ENCODE measurements at regions not wholly inside any gene's neighbourhood (a gene's known extent, or its start where the extent isn't known, plus 50 kb on each side); places are given as distances from the start of the nearest gene placed in this dataset.
A peak's percentile ranks its signal among the peaks of the same experiment; 100 is the strongest.
"Not testable (repeated sequence)": the region's sequence is repeated elsewhere in the genome, so short reads cannot be mapped to it uniquely, and the experiment has no call there.

DNA sequence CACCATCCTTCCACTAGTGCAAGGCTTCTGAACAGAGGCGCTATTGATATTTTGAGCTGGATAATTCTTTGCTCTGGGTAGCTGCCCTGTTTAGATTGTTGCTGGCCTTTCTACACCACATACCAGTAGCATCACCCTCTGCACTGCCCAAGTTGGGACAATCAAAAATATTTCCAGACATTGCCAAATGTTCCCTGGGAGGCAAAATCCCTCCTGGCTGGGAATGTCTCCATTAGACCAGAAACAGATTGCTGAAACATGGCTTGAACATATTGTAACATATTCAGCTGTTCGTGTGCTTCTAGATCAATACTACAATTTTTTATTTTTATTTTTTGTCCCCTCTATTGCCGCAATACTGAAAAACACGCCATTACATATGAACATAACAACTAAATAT lies 174.6 kb downstream of the ABCA8 start:
- DNase-seq, result no peak

DNA sequence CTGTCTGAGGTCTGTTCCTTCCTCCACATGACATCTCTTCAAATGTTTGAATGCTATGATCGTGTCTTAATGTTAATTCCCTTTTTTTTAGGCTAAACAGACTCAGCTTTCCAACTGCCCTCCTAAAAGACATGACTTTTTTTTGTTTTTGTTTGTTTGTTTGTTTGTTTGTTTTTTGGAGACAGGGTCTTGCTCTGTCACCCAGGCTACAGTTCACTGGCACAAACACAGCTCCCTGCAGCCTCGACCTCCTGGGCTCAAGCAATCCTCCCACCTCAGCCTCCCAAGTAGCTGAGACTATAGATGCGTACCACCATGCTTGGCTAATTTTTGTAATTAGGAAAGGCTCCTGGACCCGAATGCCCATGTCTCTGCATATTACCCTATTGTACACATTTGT lies 176.5 kb downstream of the ABCA8 start:
- DNase-seq, result no peak

DNA sequence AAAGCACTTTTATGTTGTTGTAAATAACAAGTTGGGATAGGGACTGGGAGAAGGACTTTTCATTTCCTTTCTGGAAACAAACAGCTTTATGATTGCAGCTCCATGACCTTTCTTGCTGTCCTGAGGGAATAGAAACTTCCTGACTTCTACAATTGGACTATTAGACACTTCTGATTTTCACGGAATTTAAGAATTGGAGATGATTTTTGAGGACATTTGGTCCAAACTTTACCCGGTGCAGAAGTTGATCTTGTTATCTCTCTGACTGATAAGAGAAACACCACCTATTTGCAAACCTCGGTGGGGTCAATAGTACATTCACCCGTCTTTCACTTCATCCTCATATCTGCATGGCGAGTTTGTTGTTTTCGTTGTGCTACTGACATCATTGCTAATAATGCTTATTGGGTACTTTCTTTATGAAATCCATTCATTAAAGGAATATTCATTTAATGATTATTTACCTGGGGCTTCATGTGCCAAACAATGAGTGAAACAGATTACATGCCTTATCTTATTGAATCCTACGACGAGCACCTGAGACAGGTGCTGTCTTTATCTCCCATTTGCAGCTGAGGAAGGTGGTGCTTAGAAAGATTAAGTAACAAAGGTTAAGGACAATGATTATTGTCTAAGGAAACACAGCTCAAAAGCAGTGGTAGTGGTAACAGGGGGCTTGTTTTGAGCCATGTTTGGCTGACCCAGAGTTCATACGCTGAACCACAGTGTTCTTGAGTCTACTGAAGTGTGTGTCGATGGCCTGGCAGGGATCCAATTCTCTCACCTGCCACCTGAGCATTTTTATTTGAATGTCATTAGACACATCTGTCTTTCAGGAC lies 176.9 kb upstream of the FAM20A start:
- peak; percentile 52 for DNase-seq

DNA sequence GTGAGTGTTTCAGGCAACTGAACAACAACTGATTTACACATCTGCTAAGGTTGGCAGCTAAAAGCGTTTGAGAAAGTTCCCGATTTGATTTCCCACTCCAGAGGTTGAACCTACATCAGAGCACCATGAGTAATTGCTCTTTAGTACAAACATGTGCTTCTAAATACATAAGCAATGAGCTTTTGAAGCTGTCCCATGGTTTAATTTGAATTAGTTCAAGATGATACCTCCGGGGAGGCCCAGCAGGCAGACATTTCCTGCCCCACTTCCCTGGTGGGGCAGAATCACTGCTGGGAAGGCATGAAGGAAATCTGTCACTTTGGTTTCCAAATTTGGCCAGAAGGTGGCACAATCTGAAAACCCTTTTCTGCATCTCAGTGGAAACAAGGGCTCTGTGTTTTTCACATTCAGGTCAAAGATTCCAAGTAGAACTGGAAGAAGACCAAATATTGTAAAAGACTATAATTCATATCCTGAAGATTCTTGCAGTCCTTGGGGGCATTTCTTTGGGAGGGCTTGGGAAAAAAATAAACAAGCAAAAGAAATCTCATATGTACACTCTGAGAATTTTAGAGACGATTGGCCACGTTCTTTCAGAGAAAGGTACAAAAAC lies 176.2 kb upstream of the FAM20A start:
- no peak for DNase-seq

DNA sequence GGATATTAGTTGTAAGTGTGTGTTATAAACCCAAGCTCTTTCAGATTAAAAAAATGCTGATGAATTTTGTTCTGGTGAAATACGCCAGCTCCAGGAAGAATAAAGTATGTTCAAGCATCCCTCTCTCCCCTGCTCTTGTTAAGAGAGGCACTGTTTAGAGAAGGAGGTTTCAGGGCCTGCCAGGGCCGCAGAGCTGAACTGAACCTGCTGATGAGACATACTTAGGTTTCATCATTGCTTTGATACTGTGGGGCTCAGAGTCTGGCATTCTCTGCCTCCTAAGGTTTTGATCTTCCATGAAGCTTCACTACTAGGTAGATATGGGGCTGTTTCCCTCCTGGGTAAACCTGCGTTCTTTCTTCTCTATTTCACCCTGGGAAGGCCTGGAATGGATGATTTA lies 175.3 kb upstream of the FAM20A start:
- no peak for DNase-seq

DNA sequence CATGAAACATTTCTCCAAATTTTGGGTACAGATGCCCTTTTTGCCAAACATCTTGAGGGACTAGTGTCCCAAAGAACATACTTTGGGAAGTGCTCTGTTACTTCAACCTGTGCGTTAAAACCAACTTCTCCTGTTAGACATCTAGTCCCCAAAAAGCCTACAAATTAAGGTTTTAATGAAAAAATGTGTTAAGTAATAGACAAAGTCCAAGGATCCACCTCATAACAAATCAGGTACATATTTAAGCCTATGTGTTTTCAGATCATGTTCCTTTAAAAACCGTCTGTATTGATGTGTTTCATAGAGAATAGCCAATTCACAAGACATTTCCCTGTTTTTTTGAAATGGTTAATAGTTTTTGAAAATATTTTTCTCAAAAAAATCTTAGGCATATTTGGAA lies 174.8 kb upstream of the FAM20A start:
- no peak for DNase-seq

DNA sequence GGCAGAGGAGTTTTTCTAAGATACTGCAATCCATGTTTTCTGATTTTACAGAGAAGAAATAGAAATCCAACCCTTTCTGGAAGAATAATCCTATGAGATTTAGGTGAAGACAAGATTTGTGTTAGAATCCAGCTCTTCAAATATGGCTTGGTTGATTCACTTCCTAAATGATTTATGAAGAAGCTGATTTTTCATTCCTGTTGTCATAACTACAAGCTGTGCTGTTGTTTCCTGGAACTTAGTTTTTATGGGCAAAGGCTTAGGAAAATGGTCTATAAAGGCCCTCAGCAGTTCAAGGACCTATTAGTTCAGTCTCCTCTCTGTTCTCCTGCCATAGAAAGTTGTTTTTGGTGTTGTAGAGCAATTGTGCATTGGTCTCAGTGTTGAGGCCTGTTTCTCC lies 174.2 kb upstream of the FAM20A start:
- DNase-seq, result no peak

DNA sequence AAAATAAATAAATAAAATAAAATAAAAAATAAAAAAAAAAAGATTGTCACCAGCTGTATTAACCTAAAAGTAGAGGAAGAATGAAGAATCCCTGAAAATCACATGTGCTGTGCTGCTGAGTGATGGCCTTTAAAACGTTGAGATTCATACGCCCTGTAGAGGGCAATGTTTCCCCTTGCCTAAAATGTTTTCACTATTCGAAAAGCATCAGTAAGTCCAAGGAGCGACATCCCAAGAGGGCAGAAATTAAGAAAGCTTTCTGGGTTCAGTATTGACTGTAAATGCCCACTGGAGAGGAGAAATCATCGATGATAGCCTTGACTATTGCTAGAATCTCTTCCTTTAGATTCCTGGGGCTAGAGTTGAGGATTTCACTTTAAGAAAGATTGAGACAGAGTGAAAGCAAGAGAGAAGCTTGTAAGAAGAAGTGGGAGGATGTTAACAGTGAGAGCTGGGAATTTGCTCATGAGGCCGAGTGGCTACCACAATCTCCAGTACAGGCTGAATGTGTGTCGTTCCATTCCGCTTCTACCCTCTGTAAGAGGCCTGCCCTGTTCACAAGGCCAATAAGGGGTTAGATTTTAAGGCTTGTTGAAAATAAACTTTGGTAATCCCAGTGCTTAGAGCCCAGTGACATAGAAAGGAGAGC lies 170.8 kb upstream of the FAM20A start:
- peak; percentile 8 for DNase-seq

DNA sequence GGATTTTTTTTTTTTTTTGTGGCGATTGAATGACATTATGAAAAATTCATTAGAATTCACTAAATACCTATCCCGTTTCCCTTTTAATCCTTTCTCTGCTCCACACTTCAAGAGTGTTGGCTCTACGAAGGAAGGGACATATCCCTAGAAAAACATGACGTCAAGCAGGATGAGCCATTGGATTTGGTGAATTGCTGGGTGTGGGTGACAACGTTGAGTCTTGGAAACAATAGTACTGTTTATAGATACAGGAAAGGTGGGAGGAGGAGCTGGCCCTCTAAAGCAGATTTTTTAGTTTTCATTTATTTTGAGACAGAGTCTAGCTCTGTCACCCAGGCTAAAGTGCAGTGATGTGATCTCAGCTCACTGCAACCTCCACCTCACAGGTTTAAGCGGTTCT lies 167.6 kb upstream of the FAM20A start:
- DNase-seq, result no peak

DNA sequence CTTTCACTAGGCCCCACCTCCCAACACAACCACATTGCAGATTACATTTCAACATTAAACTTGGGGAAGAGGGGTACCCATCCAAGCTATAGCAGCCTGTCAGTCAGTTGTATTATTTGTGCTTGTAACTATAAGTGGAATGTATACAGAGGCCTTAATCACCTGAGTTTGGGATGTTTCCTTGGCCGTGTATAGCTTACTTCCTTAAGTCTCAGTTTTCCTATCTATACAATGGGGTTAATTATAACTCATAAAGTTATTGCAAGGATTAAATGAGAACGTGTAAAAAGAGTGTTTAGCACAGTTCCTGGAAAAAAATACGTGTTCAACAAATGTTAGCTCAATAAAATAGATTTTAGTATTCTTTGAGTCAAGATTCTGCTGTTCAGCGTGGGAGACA lies 165.5 kb upstream of the FAM20A start:
- DNase-seq, result no peak

DNA sequence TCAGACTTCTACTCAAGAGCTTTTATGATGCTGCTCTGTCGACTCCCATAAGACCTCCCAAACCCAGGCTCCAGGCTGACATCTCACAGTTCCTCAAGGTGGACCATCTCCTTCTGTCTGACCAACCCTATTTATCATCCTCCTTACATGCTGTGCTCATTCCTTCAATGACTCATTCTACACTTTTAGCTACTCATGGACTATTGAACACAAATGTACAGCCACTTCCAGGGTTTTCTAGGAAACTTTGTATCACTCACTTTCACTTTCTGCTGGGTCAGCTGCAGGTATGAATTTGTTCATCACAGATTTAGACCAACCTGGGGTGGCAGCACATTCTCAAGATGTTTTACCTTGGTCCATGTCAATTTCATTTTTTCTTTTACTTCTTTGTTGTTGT lies 162.4 kb upstream of the FAM20A start:
- DNase-seq, result no peak

DNA sequence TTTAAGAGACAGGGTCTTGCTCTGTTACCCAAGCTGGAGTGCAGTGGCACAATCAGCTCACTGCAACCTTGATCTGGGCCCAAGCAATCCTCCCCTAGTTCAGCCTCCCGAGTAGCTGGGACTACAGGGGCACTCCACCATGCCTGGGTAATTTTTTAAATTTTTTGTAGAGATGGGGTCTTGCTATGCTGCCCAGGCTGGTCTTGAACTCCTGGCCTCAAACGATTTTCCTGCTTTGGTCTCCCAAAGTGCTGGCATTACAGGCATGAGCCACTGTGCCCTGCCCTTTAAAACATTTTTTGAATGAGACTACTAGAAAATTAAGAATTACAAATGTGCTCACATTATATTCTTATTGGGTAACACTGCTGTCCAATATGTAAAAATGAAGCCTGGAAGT lies 161.7 kb upstream of the FAM20A start:
- DNase-seq, result no peak

DNA sequence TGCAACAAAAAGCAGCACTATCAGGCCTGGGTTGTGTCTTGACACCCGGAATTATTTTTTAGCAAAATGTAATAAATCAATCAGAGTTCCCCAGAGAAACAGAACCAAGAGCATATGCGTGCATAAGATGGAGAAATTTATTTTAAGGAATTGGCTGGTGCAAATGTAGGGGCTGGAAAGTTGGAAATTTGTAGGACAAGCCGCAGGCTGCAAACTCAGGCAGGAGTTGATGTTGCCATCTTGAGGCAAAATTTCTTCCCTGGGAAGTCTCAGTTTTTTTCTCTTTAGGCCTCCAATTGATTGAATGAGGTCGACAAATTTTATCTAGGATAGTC lies 158.9 kb upstream of the FAM20A start:
- no peak for DNase-seq

DNA sequence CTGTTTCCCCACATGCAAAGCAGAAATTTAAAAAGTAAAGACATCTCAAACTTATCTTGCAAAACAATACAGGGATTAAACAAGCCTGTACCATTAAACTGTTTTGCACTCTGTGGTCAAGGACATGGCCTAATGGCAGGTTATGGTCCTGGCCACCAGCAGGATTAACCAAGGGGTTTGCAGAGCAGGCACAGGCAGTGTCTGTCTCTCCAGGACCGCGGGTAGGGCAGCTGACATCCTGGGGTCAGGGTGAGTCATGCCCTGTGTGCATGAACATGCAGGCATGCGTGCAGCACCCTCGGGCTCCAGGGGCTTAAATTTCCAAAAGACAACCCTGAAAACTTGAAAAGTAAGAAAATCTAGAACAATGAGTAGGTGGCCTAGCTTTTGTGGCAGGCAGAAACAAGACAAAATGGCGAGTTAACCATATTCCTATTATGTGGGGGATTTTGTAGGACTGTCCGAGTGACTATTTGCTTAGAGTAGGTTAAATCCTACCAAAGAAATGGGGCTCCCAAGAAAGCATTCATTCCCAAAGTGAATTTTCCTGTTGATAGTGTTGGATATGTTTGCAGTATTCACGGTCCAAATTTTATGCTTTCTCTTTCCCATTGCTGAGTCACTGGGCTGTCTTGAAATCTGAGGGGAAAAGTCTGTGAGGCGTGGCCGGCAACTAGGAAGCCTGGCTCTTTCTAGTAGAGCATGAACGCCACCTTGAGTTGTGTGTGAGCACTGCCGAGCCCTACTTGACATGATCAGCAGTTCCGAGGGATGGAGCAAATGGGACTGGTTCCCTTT lies 158.4 kb upstream of the FAM20A start:
- DNase-seq, result peak; percentile 41

DNA sequence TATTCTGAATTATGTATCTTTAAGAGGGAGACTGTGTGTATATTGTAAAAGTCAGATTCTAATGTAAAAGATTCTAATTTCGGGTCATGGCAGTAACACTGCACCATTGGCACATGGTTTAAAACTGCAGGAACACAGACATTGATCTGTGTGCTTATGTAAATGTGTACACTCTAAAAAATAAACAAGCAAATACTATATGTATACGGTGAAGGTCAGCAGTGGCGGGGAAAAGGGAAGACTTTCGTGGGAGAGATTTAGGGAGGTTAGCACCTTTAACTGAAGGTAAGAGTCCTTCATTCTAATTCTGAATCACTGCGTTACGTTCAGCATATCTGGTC lies 157.8 kb upstream of the FAM20A start:
- DNase-seq, result no peak

DNA sequence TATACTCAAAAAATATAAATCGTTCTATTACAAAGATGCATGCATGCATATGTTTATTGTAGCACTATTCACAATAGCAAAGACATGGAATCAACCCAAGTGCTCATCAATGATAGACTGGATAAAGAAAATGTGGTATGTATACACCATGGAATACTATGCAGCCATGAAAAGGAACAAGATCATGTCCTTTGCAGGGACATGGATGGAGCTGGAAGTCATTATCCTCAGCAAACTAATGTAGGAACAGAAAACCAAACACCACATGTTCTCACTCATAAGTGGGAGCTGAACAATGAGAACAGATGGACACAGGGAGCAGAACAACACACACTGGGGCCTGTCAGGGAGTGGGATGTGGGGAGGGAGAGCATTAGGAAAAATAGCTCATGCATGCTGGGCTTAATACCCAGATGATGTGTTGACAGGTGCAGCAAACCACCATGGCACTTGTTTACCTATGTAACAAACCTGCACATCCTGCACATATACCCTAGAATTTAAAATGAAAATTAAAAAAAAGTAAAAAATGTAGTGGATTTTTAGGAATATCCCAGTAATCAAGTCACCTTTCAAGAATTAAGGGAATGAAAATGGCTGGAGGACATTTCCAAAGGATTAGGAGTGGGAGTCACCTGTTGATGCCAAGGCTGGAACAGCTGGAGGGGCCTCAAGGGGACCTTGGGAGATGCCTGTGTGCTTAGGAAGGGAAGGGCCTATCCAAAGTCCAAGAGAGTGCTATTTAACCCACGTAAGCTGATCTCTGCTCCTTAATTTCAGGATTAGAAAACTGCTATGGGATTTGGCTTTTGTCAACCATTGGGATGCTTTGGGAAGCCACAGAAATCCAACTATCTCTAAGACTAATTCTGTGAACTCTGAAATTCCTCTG lies 156.9 kb upstream of the FAM20A start:
- DNase-seq, result not testable (repeated sequence)

DNA sequence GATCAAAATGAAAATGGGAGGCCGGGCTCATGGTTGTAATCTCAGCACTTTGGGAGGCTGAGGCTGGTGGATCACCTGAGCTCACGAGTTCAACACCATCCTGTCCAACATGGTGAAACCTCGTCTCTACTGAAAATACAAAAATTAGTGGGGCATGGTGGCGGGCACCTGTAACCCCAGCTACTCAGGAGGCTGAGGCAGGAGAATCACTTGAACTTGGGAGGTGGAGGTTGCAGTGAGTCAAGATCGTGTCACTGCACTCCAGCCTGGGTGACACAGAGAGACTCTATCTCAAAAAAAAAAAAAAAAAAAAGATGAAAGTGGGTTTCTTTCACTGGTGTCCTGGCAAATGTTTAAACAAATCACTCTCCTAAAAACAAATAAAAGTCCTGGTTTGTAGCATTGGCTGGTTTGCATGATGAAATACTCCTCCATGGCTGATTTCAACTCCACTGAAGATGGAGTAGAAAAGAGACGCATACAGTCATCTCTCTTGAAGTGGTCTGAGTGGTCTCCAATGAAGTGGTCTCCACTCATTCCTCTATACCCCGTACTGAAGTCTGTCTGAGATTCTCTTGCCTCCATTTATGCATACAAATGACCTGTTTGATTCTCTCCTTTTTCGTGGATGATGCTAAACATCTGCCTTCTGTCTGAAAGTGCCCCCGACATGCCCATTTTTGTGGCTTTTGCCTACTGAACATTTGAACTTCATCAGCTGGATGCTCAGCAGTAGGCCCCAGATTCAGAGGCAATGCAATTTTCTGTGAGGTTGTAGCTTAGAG lies 153.0 kb upstream of the FAM20A start:
- no peak for DNase-seq

DNA sequence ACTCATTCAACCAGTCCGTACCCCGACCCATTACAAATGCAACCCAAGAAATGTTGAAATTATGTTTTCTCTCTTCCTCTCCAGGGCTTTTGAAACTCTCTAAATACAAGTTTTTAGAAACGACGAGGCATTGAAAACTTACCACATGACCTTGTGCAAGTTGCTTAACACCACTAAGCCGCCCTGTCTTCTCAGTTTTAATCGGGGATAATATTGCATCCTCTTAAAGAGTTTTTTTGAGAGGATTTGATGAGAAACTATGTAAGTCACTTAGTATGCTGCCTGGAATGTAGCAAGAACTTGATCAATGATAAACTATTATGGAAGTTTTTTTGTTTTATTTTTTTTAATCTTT lies 149.0 kb upstream of the FAM20A start:
- no peak for DNase-seq

DNA sequence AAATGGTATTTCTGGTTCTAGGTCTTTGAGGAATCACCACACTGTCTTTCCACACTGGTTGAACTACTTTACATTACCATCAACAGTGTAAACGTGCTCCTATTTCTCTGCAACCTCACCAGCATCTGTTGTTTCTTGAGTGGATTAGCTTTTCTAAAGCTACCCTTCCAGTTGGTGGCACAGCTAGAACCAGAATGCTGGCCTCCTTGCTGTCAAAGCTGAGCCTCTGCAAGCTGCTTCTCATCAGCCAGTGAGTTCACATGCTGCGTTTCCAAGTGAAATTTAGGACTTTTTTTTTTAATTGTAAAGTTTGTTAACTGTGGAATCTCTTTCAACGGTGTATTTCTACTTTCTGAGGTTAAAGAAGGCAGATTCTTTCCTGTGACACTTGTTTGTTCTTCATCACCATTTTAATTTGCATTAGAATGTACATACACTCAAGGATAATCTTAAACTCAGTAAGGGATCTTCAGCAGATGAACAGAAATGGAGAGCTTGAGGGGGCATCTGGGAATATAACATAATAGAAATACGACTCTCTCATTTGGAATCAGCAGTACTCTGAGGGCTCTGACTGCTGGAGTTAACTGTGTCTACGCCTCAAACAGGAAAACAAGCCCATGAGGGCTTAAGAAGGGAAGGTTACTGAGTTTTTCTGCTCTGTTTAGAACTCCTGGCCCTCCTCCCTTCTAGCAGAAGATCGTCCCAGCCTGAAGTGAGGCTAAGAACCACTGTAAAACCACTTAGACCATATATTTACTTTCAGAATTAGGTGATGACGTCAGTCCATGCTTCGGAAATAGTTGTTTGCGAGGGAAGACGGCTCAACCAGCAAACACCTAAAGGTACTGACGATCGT lies 148.4 kb upstream of the FAM20A start:
- DNase-seq, result no peak

DNA sequence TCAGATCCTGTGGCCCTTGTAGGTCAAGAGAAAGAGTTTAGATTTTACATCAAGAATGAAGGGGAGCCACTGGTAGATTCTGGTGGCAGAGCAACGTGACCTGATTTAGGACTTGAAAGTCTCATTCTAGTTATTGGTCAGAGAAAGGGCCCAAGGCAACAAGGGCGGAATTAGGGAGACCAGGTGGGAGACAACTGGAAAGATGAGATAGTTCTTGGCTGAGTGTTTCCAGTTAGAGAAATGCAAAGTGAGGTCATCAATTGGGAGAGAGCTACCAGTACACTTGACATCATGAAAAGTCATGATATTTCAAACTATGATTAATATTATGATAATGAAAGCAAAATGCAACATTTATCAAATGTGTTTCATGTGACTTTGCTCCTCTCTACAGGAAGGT lies 147.2 kb upstream of the FAM20A start:
- DNase-seq, result no peak

All from NCI-H187 treated with DMSO at 0.1 percent for 48 hours (cell line).